Activated T-helper 1 cell treated with anti-CD3 and anti-CD28 coated beads, Interleukin-12 subunit alpha, Interleukin-12 subunit beta, Interleukin-2, Interleukin-4 antibody, amounts not matched to agents 30 ng/mL and 10 ng/mL and 1 ng/mL, durations not matched to agents 14 hours and 24 hours and 36 hours (primary cell): ENCODE measurements at regions not wholly inside any gene's neighbourhood (a gene's known extent, or its start where the extent isn't known, plus 50 kb on each side); places are given as distances from the start of the nearest gene placed in this dataset.

Experiments
- DNase-seq: peaks from one replicate; pipeline ENCODE4 v3.0.0; 2021; ENCODE audit warnings: low spot score
- H3K27ac Mint-ChIP-seq: one replicate; pipeline ENCODE4 v1.8.0; 2021; ENCODE audit warnings: mild to moderate bottlenecking, mixed read lengths
- H3K27me3 Mint-ChIP-seq: one replicate; pipeline ENCODE4 v1.8.0; 2022; ENCODE audit warnings: mild to moderate bottlenecking, moderate library complexity, mixed read lengths; ENCODE audit not compliant: insufficient read depth
- H3K36me3 Mint-ChIP-seq: one replicate; pipeline ENCODE4 v1.8.0; 2021; ENCODE audit warnings: low read depth, mixed read lengths
- H3K4me1 Mint-ChIP-seq: one replicate; pipeline ENCODE4 v1.8.0; 2021; ENCODE audit warnings: low read depth, mixed read lengths
- H3K4me3 Mint-ChIP-seq: one replicate; pipeline ENCODE4 v1.8.0; 2021; ENCODE audit warnings: mild to moderate bottlenecking, moderate library complexity, mixed read lengths
- H3K9me3 Mint-ChIP-seq: one replicate; pipeline ENCODE4 v1.8.0; 2021; ENCODE audit warnings: mixed read lengths
- intact Hi-C: fragments of 100-400 bp; cut with micrococcal nuclease; formaldehyde crosslinking; loops from one replicate; pipeline ENCODE4 v1.15.1; 2024

- DNase-seq = no peak
- Mint-ChIP-seq H3K9me3 (no peaks in the 10 kb centered on the region), H3K27ac (no peak overlapping the region), H3K36me3 (no peaks in the 10 kb centered on the region), H3K27me3 (peaks cover 7% of the 10 kb centered on the region), H3K4me3 (no peak overlapping the region), H3K4me1 (no peaks in the 10 kb centered on the region)
- intact Hi-C loops = no loop called here
These were observed 138.7 kb downstream of the YTHDC2 start for GRCh38 chr5:113652161-113652560.

GRCh38 chr5:113654828-113655227 is 141.3 kb downstream of the YTHDC2 start:
- intact Hi-C loops = no loop called here
- H3K4me3 Mint-ChIP-seq = no peak overlapping the region

DNA sequence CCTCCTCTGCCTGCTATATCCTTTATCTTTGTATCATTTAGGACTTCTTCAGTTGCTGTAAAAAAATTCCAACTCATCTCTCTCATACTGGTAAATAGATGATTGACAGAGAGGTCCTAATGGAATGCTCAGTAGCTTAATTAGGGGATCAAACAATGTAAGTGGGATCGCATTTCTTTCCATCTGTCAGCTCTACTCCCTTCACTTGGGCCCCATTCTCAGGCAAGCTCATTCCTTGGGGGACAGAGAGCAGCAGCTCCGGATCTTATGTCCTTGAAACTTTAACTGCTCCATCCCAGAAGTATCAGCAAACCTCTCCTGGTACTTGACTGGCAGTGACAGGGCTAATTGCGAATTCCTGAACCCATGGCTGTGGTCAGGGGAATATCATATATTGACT is 146.7 kb downstream of the YTHDC2 start:
- peaks cover 9% of the 10 kb centered on the region for H3K27me3 Mint-ChIP-seq
- no peaks in the 10 kb centered on the region for H3K36me3 Mint-ChIP-seq
- H3K4me3 Mint-ChIP-seq = no peak overlapping the region
- no peak for DNase-seq
- H3K9me3 Mint-ChIP-seq = no peaks in the 10 kb centered on the region
- intact Hi-C loops = no loop called here
- no peak overlapping the region for H3K27ac Mint-ChIP-seq
- H3K4me1 Mint-ChIP-seq = no peaks in the 10 kb centered on the region

More at GRCh38 chr5:113654828-113655227, 141.3 kb downstream of the YTHDC2 start:
- Mint-ChIP-seq H3K9me3 (no peaks in the 10 kb centered on the region), H3K27ac (no peak overlapping the region), H3K27me3 (peaks cover 3% of the 10 kb centered on the region), H3K36me3 (no peaks in the 10 kb centered on the region), H3K4me1 (no peaks in the 10 kb centered on the region)
- no peak for DNase-seq

DNA sequence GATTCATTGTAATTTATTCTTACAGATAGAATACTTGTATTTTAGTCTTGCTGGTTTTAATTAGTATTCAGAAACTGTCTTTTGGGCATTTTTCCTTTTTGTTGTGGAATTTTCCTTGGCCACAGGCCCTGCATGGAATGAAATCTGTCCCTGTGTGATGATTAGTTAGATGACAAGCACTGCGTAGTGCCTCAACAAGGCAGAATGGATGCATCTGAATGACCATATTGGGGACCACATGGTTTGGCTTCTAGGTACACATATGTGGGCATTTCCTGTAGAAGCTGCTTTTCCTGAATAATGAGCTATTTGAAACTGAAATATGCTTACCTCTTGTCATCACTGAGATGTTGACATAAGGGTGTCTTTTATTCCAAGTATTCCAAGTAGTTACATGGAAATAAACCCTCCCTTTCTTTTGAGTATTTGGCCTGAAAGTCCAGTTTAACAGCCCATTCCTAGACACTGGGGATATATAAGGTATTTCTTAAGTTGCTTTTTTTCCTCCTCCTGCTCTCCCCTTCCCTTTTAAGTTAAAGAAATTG is 147.3 kb downstream of the YTHDC2 start:
- DNase-seq = no peak
- peaks cover 9% of the 10 kb centered on the region for H3K27me3 Mint-ChIP-seq
- intact Hi-C loops = no loop called here
- H3K9me3 Mint-ChIP-seq = no peaks in the 10 kb centered on the region
- no peaks in the 10 kb centered on the region for H3K4me1 Mint-ChIP-seq
- no peaks in the 10 kb centered on the region for H3K36me3 Mint-ChIP-seq
- H3K27ac Mint-ChIP-seq = no peak overlapping the region
- no peak overlapping the region for H3K4me3 Mint-ChIP-seq

GRCh38 chr5:113663879-113664541 is 150.5 kb downstream of the YTHDC2 start:
- no peak for DNase-seq
- no peak overlapping the region for H3K27ac Mint-ChIP-seq
- intact Hi-C loops = loop anchor here (1.0 kb wide), 1 partner anchor 52 kb away; no protein-coding TSS in a partner anchor
- H3K9me3 Mint-ChIP-seq = no peaks in the 10 kb centered on the region
- H3K4me1 Mint-ChIP-seq = no peaks in the 10 kb centered on the region
- peaks cover 11% of the 10 kb centered on the region for H3K27me3 Mint-ChIP-seq
- no peaks in the 10 kb centered on the region for H3K36me3 Mint-ChIP-seq
- no peak overlapping the region for H3K4me3 Mint-ChIP-seq

- intact Hi-C loops = no loop called here
- H3K27me3 Mint-ChIP-seq = peaks cover 2% of the 10 kb centered on the region
- no peak overlapping the region for H3K27ac Mint-ChIP-seq
- H3K4me1 Mint-ChIP-seq = no peaks in the 10 kb centered on the region
- no peaks in the 10 kb centered on the region for H3K9me3 Mint-ChIP-seq
- H3K4me3 Mint-ChIP-seq = no peak overlapping the region
- no peaks in the 10 kb centered on the region for H3K36me3 Mint-ChIP-seq
- DNase-seq = no peak
These were observed 159.5 kb downstream of the YTHDC2 start for GRCh38 chr5:113673041-113673440.

GRCh38 chr5:113675166-113675565 is 161.7 kb downstream of the YTHDC2 start:
- Mint-ChIP-seq H3K27ac (no peak overlapping the region), H3K4me1 (no peaks in the 10 kb centered on the region), H3K9me3 (no peaks in the 10 kb centered on the region), H3K36me3 (no peaks in the 10 kb centered on the region), H3K27me3 (no peaks in the 10 kb centered on the region), H3K4me3 (no peak overlapping the region)
- no peak for DNase-seq
- intact Hi-C loops = loop anchor here (5.0 kb wide), 1 partner anchor 1117 kb away; no protein-coding TSS in a partner anchor

DNA sequence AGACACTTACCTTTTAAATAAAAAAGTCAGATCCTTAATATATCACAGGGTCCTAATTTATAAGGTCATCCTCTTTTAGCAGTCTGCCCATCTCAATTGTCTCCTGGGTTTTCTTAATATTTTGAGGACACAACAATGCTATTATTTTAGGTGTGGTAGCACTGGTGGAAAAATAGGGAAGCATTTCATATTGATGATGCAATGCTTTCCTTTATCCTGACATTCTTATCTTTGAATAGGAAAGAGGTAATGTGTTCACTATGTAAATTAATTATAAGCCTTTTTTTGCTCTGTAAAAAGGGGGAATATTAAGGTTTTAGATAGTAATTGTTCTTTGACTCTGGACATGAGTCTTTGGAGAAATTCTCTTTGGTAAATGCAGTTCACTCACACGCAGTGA is 164.7 kb downstream of the YTHDC2 start:
- Mint-ChIP-seq H3K4me1 (no peaks in the 10 kb centered on the region), H3K9me3 (no peaks in the 10 kb centered on the region), H3K27me3 (no peaks in the 10 kb centered on the region), H3K27ac (no peak overlapping the region), H3K4me3 (no peak overlapping the region), H3K36me3 (no peaks in the 10 kb centered on the region)
- intact Hi-C loops = loop anchor here (5.0 kb wide), 1 partner anchor 1114 kb away; no protein-coding TSS in a partner anchor
- DNase-seq = no peak

DNA sequence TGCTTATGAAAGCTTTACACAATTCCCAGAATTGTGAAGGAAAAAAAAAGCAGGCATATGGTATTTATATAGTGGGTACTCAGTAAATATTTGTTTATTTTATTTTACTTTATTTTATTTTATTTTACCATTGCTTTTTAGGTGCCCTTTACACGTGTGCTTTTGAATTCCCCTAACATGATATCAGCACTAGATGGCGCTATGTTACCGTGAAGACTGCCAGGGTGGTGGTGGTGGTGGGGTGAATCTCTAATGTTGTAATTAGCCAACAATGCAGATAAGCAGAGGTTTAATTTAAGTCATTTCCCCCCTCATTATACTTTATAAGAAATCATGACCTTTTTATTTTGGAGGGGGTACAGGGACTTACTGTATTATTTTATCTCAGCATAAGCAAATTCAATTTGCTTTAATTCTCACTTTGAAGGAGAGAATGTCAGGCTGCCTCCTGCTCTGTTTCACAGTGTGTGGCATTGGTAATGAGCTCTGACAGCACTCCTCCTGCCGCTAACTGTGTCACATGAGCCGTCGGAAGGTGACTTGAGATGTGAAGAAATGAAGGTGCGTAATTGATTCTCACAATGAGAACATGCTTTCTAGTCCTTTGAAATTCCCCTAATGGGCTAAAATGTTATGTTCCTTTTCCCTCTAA is 165.6 kb downstream of the YTHDC2 start:
- DNase-seq = no peak
- intact Hi-C loops = loop anchor here (1.0 to 5.0 kb wide), 2 partner anchors 770 to 1113 kb away; no protein-coding TSS in a partner anchor
- no peak overlapping the region for H3K4me3 Mint-ChIP-seq
- H3K9me3 Mint-ChIP-seq = no peaks in the 10 kb centered on the region
- no peaks in the 10 kb centered on the region for H3K4me1 Mint-ChIP-seq
- H3K36me3 Mint-ChIP-seq = no peaks in the 10 kb centered on the region
- H3K27me3 Mint-ChIP-seq = no peaks in the 10 kb centered on the region
- no peak overlapping the region for H3K27ac Mint-ChIP-seq

DNA sequence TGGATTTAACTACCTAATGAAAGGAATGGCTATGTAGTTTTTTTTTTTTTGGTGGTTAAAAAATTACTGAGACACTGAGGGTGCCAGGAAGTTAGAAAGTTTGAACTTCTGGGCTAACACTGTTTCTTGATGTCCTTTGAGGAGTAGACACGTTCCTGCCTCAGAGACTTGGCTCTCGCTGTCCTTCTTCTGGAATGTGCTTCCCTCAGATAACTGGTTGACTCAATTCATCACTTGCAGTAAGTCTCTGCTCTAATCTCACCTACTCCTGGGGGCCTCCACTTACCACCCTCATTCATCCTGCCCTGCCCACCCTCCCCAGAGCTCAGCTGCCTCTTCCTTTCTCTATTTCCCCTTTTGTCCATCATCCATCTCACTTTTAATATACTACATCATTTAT is 167.0 kb downstream of the YTHDC2 start:
- H3K27me3 Mint-ChIP-seq = no peaks in the 10 kb centered on the region
- DNase-seq = no peak
- intact Hi-C loops = no loop called here
- no peaks in the 10 kb centered on the region for H3K9me3 Mint-ChIP-seq
- no peaks in the 10 kb centered on the region for H3K4me1 Mint-ChIP-seq
- H3K27ac Mint-ChIP-seq = no peak overlapping the region
- H3K4me3 Mint-ChIP-seq = no peak overlapping the region
- H3K36me3 Mint-ChIP-seq = no peaks in the 10 kb centered on the region

- H3K36me3 Mint-ChIP-seq = no peaks in the 10 kb centered on the region
- H3K4me1 Mint-ChIP-seq = no peaks in the 10 kb centered on the region
- H3K27ac Mint-ChIP-seq = no peak overlapping the region
- no peaks in the 10 kb centered on the region for H3K9me3 Mint-ChIP-seq
- intact Hi-C loops = no loop called here
- H3K4me3 Mint-ChIP-seq = no peak overlapping the region
- H3K27me3 Mint-ChIP-seq = peaks cover 5% of the 10 kb centered on the region
- DNase-seq = no peak
These were observed 169.1 kb downstream of the YTHDC2 start for GRCh38 chr5:113682497-113683136.

GRCh38 chr5:113683211-113683610 is 169.7 kb downstream of the YTHDC2 start:
- no peak for DNase-seq
- H3K4me1 Mint-ChIP-seq = no peaks in the 10 kb centered on the region
- no peak overlapping the region for H3K27ac Mint-ChIP-seq
- H3K27me3 Mint-ChIP-seq = peaks cover 5% of the 10 kb centered on the region
- intact Hi-C loops = no loop called here
- no peak overlapping the region for H3K4me3 Mint-ChIP-seq
- no peaks in the 10 kb centered on the region for H3K36me3 Mint-ChIP-seq
- H3K9me3 Mint-ChIP-seq = no peaks in the 10 kb centered on the region

- intact Hi-C loops = no loop called here
- H3K36me3 Mint-ChIP-seq = no peaks in the 10 kb centered on the region
- H3K4me1 Mint-ChIP-seq = no peaks in the 10 kb centered on the region
- DNase-seq = no peak
- H3K27ac Mint-ChIP-seq = no peak overlapping the region
- no peaks in the 10 kb centered on the region for H3K9me3 Mint-ChIP-seq
- no peak overlapping the region for H3K4me3 Mint-ChIP-seq
- peaks cover 10% of the 10 kb centered on the region for H3K27me3 Mint-ChIP-seq
These were observed 173.1 kb downstream of the YTHDC2 start for GRCh38 chr5:113686599-113686998.
